Thoracic aorta (tissue), 2 donors: ENCODE measurements at regions not wholly inside any gene's neighbourhood (a gene's known extent, or its start where the extent isn't known, plus 50 kb on each side); places are given as distances from the start of the nearest gene placed in this dataset.

Experiments
- ATAC-seq: fragments of 150-250 bp; one replicate; pipeline ENCODE4 v1.8.0; 2017; ENCODE audit warnings: low read depth; ENCODE audit not compliant: insufficient number of reproducible peaks, low FRiP score
- DNase-seq: peaks from one replicate; pipeline ENCODE4 v3.0.0-alpha.2; 2020; ENCODE audit warnings: low spot score
- H3K27ac ChIP-seq, 2 donors: fragments of 200-600 bp; sonication (generic); 1 replicate in 1 of 2; 2 replicates in 1 of 2; pipeline ENCODE4 v1.5.1; 2016; ENCODE audit warnings: mild to moderate bottlenecking in 2 of 2, moderate library complexity in 2 of 2
- H3K27me3 ChIP-seq: fragments of 200-600 bp; sonication (generic); replicated peaks from 2 replicates; pipeline ENCODE4 v1.6.0; 2016; ENCODE audit warnings: mild to moderate bottlenecking; ENCODE audit not compliant: insufficient read depth
- H3K36me3 ChIP-seq: fragments of 200-600 bp; sonication (generic); one replicate; pipeline ENCODE4 v1.5.1; 2016
- H3K4me1 ChIP-seq, 2 donors: fragments of 200-600 bp; sonication (generic); 1 replicate in 1 of 2; 2 replicates in 1 of 2; pipeline versions ENCODE4 v1.5.1 to v1.6.0; 2016; ENCODE audit warnings: low read depth in 2 of 2, mild to moderate bottlenecking in 1 of 2; ENCODE audit not compliant: control insufficient read depth in 1 of 2
- H3K4me3 ChIP-seq: fragments of 200-600 bp; sonication (generic); 2 replicates; pipeline ENCODE4 v1.5.1; 2016; ENCODE audit warnings: mild to moderate bottlenecking
- H3K9me3 ChIP-seq: fragments of 200-600 bp; sonication (generic); 2 replicates; pipeline ENCODE4 v1.5.1; 2016
- TF ChIP-seq, protein P1 (sequence below): fragments of 200-600 bp; sonication (generic); IDR thresholded peaks from one replicate; pipeline ENCODE4 v1.5.1; 2019; ENCODE audit warnings: antibody characterized with exemption

DNA sequence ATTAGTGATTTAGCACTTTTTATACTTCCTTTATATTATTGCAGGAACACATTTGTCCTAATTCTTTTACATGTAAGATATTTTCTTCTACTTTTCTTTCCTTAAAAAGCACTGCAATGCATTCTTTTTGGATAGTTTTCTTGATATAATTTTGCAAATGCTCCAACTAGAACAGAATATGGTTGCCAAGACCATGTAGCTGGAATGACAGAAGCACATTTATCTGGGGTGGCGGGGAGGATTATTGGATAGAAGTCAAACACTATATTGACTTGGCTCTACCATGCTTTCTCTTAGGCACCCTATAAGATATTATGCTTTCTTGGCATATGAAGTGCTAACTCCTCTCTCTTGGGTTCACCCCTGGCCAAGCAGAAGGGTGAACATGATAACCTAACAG, 983.5 kb downstream of the FAT4 start:
- Histone ChIP-seq H3K9me3 (peaks cover 3% of the 10 kb centered on the region), H3K27ac (peak overlapping the region in 1 of 2 donors; percentile 23), H3K4me3 (no peak overlapping the region), H3K27me3 (no peaks in the 10 kb centered on the region), H3K4me1 (peaks cover 4 to 11% of the 10 kb centered on the region in 2 donors), H3K36me3 (no peaks in the 10 kb centered on the region)
- TF ChIP-seq, protein P1, sequence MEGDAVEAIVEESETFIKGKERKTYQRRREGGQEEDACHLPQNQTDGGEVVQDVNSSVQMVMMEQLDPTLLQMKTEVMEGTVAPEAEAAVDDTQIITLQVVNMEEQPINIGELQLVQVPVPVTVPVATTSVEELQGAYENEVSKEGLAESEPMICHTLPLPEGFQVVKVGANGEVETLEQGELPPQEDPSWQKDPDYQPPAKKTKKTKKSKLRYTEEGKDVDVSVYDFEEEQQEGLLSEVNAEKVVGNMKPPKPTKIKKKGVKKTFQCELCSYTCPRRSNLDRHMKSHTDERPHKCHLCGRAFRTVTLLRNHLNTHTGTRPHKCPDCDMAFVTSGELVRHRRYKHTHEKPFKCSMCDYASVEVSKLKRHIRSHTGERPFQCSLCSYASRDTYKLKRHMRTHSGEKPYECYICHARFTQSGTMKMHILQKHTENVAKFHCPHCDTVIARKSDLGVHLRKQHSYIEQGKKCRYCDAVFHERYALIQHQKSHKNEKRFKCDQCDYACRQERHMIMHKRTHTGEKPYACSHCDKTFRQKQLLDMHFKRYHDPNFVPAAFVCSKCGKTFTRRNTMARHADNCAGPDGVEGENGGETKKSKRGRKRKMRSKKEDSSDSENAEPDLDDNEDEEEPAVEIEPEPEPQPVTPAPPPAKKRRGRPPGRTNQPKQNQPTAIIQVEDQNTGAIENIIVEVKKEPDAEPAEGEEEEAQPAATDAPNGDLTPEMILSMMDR = no peak
- DNase-seq (no peak), ATAC-seq (no peak)

- no peaks in the 10 kb centered on the region for H3K27me3 ChIP-seq
- peaks cover 2% of the 10 kb centered on the region for H3K9me3 ChIP-seq
- ATAC-seq = peak; percentile 91
- DNase-seq = no peak
- H3K4me1 ChIP-seq = peaks cover 3 to 10% of the 10 kb centered on the region in 2 donors
- no peaks in the 10 kb centered on the region for H3K36me3 ChIP-seq
- peak overlapping the region; percentile 31 for H3K4me3 ChIP-seq
- TF ChIP-seq, protein P1 = no peak
- H3K27ac ChIP-seq = peak overlapping the region; percentile 64 to 72
These were observed 991.6 kb downstream of the FAT4 start for GRCh38 chr4:126306152-126306869.

- Histone ChIP-seq H3K36me3 (no peaks in the 10 kb centered on the region), H3K4me1 (peaks cover 0 to 7% of the 10 kb centered on the region in 2 donors), H3K4me3 (no peak overlapping the region), H3K27me3 (no peaks in the 10 kb centered on the region), H3K27ac (no peak overlapping the region), H3K9me3 (no peaks in the 10 kb centered on the region)
- TF ChIP-seq, protein P1 = no peak
- ATAC-seq = no peak
- no peak for DNase-seq
These were observed 1003.6 kb downstream of the FAT4 start for GRCh38 chr4:126318376-126318775.

DNA sequence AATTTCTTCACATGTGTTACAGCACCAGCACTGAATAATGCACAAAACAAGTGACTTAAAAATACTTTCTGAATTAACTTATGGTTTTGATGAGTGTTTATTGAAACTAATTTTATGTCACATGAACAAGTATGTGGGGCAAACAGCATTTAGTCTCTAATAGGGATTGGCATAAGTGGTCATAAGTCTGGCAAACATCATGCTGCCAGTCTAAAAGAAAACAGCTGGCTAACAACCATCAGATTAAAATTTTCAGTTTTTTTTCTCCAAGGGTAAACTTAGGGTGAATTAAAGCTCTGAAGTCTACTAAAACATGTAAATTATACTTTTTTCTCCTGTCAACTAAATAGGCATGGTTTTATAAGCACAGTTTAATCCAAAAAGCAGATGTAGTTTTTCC, 1014.2 kb downstream of the FAT4 start:
- Histone ChIP-seq H3K4me3 (no peak overlapping the region), H3K27me3 (no peaks in the 10 kb centered on the region), H3K9me3 (no peaks in the 10 kb centered on the region), H3K27ac (no peak overlapping the region), H3K4me1 (no peaks in the 10 kb centered on the region), H3K36me3 (no peaks in the 10 kb centered on the region)
- DNase-seq = no peak
- no peak for ATAC-seq
- TF ChIP-seq, protein P1 = no peak

DNA sequence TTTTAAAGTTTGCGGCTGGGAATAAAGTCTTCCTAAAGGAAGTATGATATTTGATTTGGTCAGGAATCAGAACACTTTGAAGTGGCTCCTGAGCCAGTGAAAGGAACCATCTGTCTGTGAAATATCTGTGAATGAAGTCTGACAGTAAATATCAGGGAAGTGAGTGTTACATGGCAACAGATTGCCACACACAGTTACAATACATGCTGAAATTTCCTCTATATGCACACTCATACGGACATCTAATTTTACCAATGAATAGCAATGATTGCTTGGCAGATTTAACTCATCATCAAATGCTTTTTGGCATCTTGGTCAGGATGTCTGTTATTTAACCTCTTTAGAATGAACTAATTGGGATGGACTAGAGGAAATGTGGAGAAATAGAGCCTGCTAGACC, 1023.8 kb downstream of the FAT4 start:
- TF ChIP-seq, protein P1 = no peak
- DNase-seq = no peak
- Histone ChIP-seq H3K36me3 (no peaks in the 10 kb centered on the region), H3K27me3 (no peaks in the 10 kb centered on the region), H3K4me1 (no peaks in the 10 kb centered on the region), H3K4me3 (no peak overlapping the region), H3K27ac (no peak overlapping the region), H3K9me3 (no peaks in the 10 kb centered on the region)
- no peak for ATAC-seq
